CD4-positive, alpha-beta T cell (primary cell): ENCODE measurements at regions not wholly inside any gene's neighbourhood (a gene's known extent, or its start where the extent isn't known, plus 50 kb on each side); places are given as distances from the start of the nearest gene placed in this dataset.

Experiments
- ATAC-seq: fragments of 200-7000 bp; cut with Tn5 transposase; one replicate; pipeline ENCODE4 v1.10.0; 2022; ENCODE audit warnings: mild to moderate bottlenecking; ENCODE audit not compliant: poor library complexity
- CTCF ChIA-PET: fragments of 350-600 bp; sonication (Branson Sonifier 250); formaldehyde crosslinking; loops from one replicate; lab custom pipeline; 2021; ENCODE audit warnings: antibody characterized with exemption, inconsistent platforms; lab: Charles Lee
- POLR2A ChIA-PET: fragments of 350-600 bp; sonication (Branson Sonifier 250); formaldehyde crosslinking; loops from one replicate; lab custom pipeline; 2021; ENCODE audit warnings: antibody characterized with exemption, inconsistent platforms; lab: Charles Lee
- DNase-seq, 14 experiments: peaks; one replicate each; pipeline ENCODE4 v3.0.0-alpha.2; 2013 to 2020; ENCODE audit warnings: mixed read lengths in 2 of 14
- H3K27ac ChIP-seq, 2 donors: one replicate each; pipeline versions ENCODE4 v1.5.1 to v1.7.0; 2013; ENCODE audit warnings: low read length in 2 of 2, low read depth in 1 of 2, mild to moderate bottlenecking in 1 of 2
- H3K27me3 ChIP-seq, 2 experiments: 1 replicate in 1 of 2; 2 replicates in 1 of 2; pipeline versions ENCODE4 v1.6.1 to v1.7.0; 2013; ENCODE audit warnings: low read length in 2 of 2, control low read depth in 1 of 2, mild to moderate bottlenecking in 1 of 2, moderate library complexity in 1 of 2; ENCODE audit not compliant: insufficient read depth in 2 of 2, control insufficient read depth in 1 of 2
- H3K36me3 ChIP-seq: one replicate; pipeline ENCODE4 v1.6.1; 2013; ENCODE audit warnings: low read length, control low read depth; ENCODE audit not compliant: insufficient read depth
- H3K4me1 ChIP-seq: one replicate; pipeline ENCODE4 v1.6.1; 2013; ENCODE audit warnings: low read length, control low read depth; ENCODE audit not compliant: insufficient read depth
- H3K4me3 ChIP-seq: one replicate; pipeline ENCODE4 v1.5.1; 2013; ENCODE audit warnings: mild to moderate bottlenecking, low read length, moderate library complexity
- H3K9me3 ChIP-seq, 2 experiments: 1 replicate in 1 of 2; 2 replicates in 1 of 2; pipeline versions ENCODE4 v1.6.1 to v1.7.0; 2013; ENCODE audit warnings: low read length in 2 of 2, mild to moderate bottlenecking in 2 of 2, control low read depth in 1 of 2, moderate library complexity in 1 of 2; ENCODE audit not compliant: control insufficient read depth in 1 of 2, insufficient read depth in 1 of 2
- H3K27ac Mint-ChIP-seq: one replicate; pipeline ENCODE4 v1.8.0; 2020; ENCODE audit warnings: mixed read lengths
- H3K27me3 Mint-ChIP-seq: one replicate; pipeline ENCODE4 v1.8.0; 2021; ENCODE audit warnings: mixed read lengths
- H3K36me3 Mint-ChIP-seq: one replicate; pipeline ENCODE4 v1.8.0; 2021; ENCODE audit warnings: low read depth, mixed read lengths
- H3K4me1 Mint-ChIP-seq: one replicate; pipeline ENCODE4 v1.8.0; 2021; ENCODE audit warnings: low read depth, mixed read lengths
- H3K4me3 Mint-ChIP-seq: one replicate; pipeline ENCODE4 v1.8.0; 2020; ENCODE audit warnings: mild to moderate bottlenecking, mixed read lengths
- H3K9me3 Mint-ChIP-seq: one replicate; pipeline ENCODE4 v1.8.0; 2020; ENCODE audit warnings: mixed read lengths
- CTCF ChIP-seq: fragments of 200-600 bp; IDR thresholded peaks from one replicate; pipeline ENCODE4 v1.8.0; 2022; ENCODE audit warnings: antibody characterized with exemption, mild to moderate bottlenecking
- intact Hi-C, 2 experiments: fragments of 100-400 bp; cut with DNase I in 1 of 2; cut with micrococcal nuclease in 1 of 2; formaldehyde crosslinking; loops; one replicate each; pipeline versions ENCODE4 v1.15.1 to v1.9.0; 2023 to 2025; cut with DNase I, micrococcal nuclease

- Histone ChIP-seq H3K27ac (no peak overlapping the region), H3K36me3 (no peaks in the 10 kb centered on the region), H3K4me1 (no peaks in the 10 kb centered on the region), H3K9me3 (no peaks in the 10 kb centered on the region), H3K4me3 (no peak overlapping the region), H3K27me3 (peaks cover 0 to 2% of the 10 kb centered on the region in 2 experiments)
- no peaks in the 10 kb centered on the region for H3K27me3 Mint-ChIP-seq
- no peaks in the 10 kb centered on the region for H3K9me3 Mint-ChIP-seq
- no peak for TF ChIP-seq CTCF
- DNase-seq (no peak), ATAC-seq (no peak)
- intact Hi-C loops, result loop anchor here (10.0 kb wide), 2 partner anchors 82 to 242 kb away; partner anchors contain the start of gene JUN (in 1 of the 2)
- H3K4me3 Mint-ChIP-seq, result no peak overlapping the region
- POLR2A ChIA-PET, result no interaction called here
- no peak overlapping the region for H3K27ac Mint-ChIP-seq
- no peaks in the 10 kb centered on the region for H3K4me1 Mint-ChIP-seq
- CTCF ChIA-PET, result no interaction called here
- H3K36me3 Mint-ChIP-seq, result no peaks in the 10 kb centered on the region
These were observed 243.3 kb upstream of the JUN start for GRCh38 chr1:59027177-59027576.

- ATAC-seq, result no peak
- no peak overlapping the region for H3K4me3 Mint-ChIP-seq
- Histone ChIP-seq H3K4me1 (no peaks in the 10 kb centered on the region), H3K27me3 (peaks cover 0 to 2% of the 10 kb centered on the region in 2 experiments), H3K9me3 (no peaks in the 10 kb centered on the region), H3K27ac (no peak overlapping the region), H3K36me3 (no peaks in the 10 kb centered on the region), H3K4me3 (no peak overlapping the region)
- no peaks in the 10 kb centered on the region for H3K4me1 Mint-ChIP-seq
- H3K36me3 Mint-ChIP-seq, result no peaks in the 10 kb centered on the region
- POLR2A ChIA-PET, result no interaction called here
- intact Hi-C loops, result loop anchor here (10.0 kb wide), 2 partner anchors 83 to 243 kb away; partner anchors contain the start of gene JUN (in 1 of the 2)
- H3K27ac Mint-ChIP-seq, result no peak overlapping the region
- H3K9me3 Mint-ChIP-seq, result no peaks in the 10 kb centered on the region
- CTCF ChIA-PET, result no interaction called here
- DNase-seq, result no peak
- TF ChIP-seq CTCF, result no peak
- no peaks in the 10 kb centered on the region for H3K27me3 Mint-ChIP-seq
These were observed 244.2 kb upstream of the JUN start for GRCh38 chr1:59028048-59028447.

GRCh38 chr1:59029411-59030167 is 245.7 kb upstream of the JUN start:
- H3K4me3 Mint-ChIP-seq, result no peak overlapping the region
- H3K27me3 Mint-ChIP-seq, result no peaks in the 10 kb centered on the region
- no peaks in the 10 kb centered on the region for H3K9me3 ChIP-seq
- POLR2A ChIA-PET, result interaction anchor here (1.2 kb wide), 1 partner anchor 9 kb away, joined by 3 read pairs; no protein-coding TSS in a partner anchor
- H3K4me1 Mint-ChIP-seq, result no peaks in the 10 kb centered on the region
- DNase-seq, result no peak
- no peaks in the 10 kb centered on the region for H3K9me3 Mint-ChIP-seq
- no peaks in the 10 kb centered on the region for H3K4me1 ChIP-seq
- H3K36me3 Mint-ChIP-seq, result no peaks in the 10 kb centered on the region
- no peak for TF ChIP-seq CTCF
- peaks cover 0 to 2% of the 10 kb centered on the region in 2 experiments for H3K27me3 ChIP-seq
- H3K27ac Mint-ChIP-seq, result no peak overlapping the region
- intact Hi-C loops, result loop anchor here (10.0 kb wide), 2 partner anchors 85 to 245 kb away; partner anchors contain the start of gene JUN (in 1 of the 2)
- no peak for ATAC-seq
- CTCF ChIA-PET, result no interaction called here
- no peaks in the 10 kb centered on the region for H3K36me3 ChIP-seq
- no peak overlapping the region for H3K27ac ChIP-seq
- no peak overlapping the region for H3K4me3 ChIP-seq
